Keratinocyte (primary cell): ENCODE measurements at regions not wholly inside any gene's neighbourhood (a gene's known extent, or its start where the extent isn't known, plus 50 kb on each side); places are given as distances from the start of the nearest gene placed in this dataset.

ENCODE experiments used
- EZH2 ChIP-seq: IDR thresholded peaks from one replicate; pipeline ENCODE4 v1.6.1; 2012; ENCODE audit warnings: inconsistent platforms, mild to moderate bottlenecking, low read length, moderate library complexity
- TF ChIP-seq, protein P1 (sequence below), 3 experiments: IDR thresholded peaks in 1 of 3; conservative IDR thresholded peaks in 1 of 3; optimal IDR thresholded peaks in 1 of 3; 2 replicates in 2 of 3; 3 replicates in 1 of 3; pipeline versions ENCODE3 to v1.5.1; 2011; ENCODE audit warnings: low read length in 3 of 3, mild to moderate bottlenecking in 3 of 3, moderate library complexity in 2 of 3, control low read depth in 1 of 3, inconsistent platforms in 1 of 3; ENCODE audit not compliant: insufficient read depth in 2 of 3; ENCODE audit errors: extremely low read depth in 1 of 3

DNA sequence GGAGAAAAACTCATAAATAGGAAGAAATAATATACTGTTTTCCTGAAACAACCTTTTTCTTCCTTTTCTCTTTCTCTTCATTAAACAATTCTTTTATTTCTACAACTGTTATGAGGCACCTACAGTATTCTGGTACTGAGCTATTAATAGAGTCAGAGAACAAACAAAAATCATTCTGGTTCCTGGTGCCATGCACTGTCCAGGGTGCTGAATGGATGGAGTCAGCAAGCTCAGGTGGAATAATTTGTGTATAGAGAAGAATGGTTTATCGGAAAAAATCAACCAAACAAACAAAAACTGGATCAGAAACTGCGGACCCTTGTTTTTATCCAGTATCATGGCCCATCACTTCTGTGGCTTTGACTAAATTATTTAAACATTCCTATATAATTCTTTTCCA lies 430.3 kb upstream of the GOT2 start:
- no peak for TF ChIP-seq EZH2
- TF ChIP-seq, protein P1, sequence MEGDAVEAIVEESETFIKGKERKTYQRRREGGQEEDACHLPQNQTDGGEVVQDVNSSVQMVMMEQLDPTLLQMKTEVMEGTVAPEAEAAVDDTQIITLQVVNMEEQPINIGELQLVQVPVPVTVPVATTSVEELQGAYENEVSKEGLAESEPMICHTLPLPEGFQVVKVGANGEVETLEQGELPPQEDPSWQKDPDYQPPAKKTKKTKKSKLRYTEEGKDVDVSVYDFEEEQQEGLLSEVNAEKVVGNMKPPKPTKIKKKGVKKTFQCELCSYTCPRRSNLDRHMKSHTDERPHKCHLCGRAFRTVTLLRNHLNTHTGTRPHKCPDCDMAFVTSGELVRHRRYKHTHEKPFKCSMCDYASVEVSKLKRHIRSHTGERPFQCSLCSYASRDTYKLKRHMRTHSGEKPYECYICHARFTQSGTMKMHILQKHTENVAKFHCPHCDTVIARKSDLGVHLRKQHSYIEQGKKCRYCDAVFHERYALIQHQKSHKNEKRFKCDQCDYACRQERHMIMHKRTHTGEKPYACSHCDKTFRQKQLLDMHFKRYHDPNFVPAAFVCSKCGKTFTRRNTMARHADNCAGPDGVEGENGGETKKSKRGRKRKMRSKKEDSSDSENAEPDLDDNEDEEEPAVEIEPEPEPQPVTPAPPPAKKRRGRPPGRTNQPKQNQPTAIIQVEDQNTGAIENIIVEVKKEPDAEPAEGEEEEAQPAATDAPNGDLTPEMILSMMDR (optimal IDR thresholded peaks at IDR 0.05 in 1 of 3, IDR thresholded peaks at IDR 0.05 in 1 of 3, conservative IDR thresholded peaks at IDR 0.05 in 1 of 3; ENCODE audit: extremely low read depth in 1 of 3, insufficient read depth in 2 of 3, low read length in 3 of 3) = no peak
